Keratinocyte (primary cell): ENCODE measurements at regions not wholly inside any gene's neighbourhood (a gene's known extent, or its start where the extent isn't known, plus 50 kb on each side); places are given as distances from the start of the nearest gene placed in this dataset.

Source experiments
- EZH2 ChIP-seq: IDR thresholded peaks from one replicate; pipeline ENCODE4 v1.6.1; 2012; ENCODE audit warnings: inconsistent platforms, mild to moderate bottlenecking, low read length, moderate library complexity
- TF ChIP-seq, protein P1 (sequence below), 3 experiments: IDR thresholded peaks in 1 of 3; conservative IDR thresholded peaks in 1 of 3; optimal IDR thresholded peaks in 1 of 3; 2 replicates in 2 of 3; 3 replicates in 1 of 3; pipeline versions ENCODE3 to v1.5.1; 2011; ENCODE audit warnings: low read length in 3 of 3, mild to moderate bottlenecking in 3 of 3, moderate library complexity in 2 of 3, control low read depth in 1 of 3, inconsistent platforms in 1 of 3; ENCODE audit not compliant: insufficient read depth in 2 of 3; ENCODE audit errors: extremely low read depth in 1 of 3

DNA sequence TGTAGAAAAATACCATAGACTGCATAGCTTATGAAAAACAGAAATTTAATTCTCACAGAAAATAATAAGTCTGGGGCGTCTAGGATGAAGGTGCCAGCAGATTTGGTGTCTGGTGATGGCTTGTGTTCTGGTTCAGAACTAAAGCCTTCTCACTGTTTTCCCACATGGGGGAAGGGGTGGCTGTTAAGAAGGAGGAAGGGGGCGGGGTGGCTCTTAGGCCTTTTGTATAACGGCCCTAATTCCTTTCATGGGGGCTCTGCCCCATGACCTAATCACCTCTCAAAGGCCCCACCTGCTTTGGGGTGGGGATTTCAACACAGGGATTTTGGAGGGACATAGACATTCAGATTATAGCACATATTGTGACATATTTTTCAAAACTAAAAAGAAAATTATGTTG lies 173.2 kb upstream of the TECRL start:
- TF ChIP-seq, protein P1, sequence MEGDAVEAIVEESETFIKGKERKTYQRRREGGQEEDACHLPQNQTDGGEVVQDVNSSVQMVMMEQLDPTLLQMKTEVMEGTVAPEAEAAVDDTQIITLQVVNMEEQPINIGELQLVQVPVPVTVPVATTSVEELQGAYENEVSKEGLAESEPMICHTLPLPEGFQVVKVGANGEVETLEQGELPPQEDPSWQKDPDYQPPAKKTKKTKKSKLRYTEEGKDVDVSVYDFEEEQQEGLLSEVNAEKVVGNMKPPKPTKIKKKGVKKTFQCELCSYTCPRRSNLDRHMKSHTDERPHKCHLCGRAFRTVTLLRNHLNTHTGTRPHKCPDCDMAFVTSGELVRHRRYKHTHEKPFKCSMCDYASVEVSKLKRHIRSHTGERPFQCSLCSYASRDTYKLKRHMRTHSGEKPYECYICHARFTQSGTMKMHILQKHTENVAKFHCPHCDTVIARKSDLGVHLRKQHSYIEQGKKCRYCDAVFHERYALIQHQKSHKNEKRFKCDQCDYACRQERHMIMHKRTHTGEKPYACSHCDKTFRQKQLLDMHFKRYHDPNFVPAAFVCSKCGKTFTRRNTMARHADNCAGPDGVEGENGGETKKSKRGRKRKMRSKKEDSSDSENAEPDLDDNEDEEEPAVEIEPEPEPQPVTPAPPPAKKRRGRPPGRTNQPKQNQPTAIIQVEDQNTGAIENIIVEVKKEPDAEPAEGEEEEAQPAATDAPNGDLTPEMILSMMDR (optimal IDR thresholded peaks at IDR 0.05 in 1 of 3, IDR thresholded peaks at IDR 0.05 in 1 of 3, conservative IDR thresholded peaks at IDR 0.05 in 1 of 3; ENCODE audit: extremely low read depth in 1 of 3, insufficient read depth in 2 of 3, low read length in 3 of 3): no peak
- TF ChIP-seq EZH2: no peak
